ENCODE measurements at regions not wholly inside any gene's neighbourhood (a gene's known extent, or its start where the extent isn't known, plus 50 kb on each side); places are given as distances from the start of the nearest gene placed in this dataset.
"Not testable (repeated sequence)": the region's sequence is repeated elsewhere in the genome, so short reads cannot be mapped to it uniquely, and the experiment has no call there.

DNA sequence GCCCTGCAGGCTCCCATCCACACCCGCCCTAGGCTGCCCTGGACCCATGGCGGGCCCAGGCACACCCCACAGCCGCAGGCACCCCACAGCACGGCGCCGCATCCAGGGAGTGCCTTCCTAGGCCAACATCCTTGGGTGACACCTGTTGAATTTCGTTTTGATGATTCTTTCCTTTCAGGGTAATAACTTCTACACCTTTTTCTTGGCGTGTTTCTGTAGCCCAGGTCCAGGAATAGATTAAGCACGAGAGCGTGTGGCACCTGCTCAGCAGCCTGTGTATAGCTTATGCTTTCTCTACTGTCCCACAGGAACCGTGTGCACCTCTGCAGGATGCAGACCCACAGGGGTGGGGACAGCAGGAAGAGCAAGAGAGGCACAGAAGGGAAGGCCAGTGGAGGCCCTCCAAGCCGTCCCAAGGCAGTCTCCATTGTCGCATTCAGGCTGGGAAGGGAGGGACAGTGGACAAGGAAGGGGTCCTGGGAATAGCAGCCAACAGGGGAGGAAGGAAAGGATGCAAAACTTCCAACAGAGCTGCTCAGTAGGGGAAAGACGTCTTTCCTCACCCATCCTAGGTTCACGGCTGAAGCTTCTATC lies 118.1 kb upstream of the AFDN start:
- DNase-seq: no peak

DNA sequence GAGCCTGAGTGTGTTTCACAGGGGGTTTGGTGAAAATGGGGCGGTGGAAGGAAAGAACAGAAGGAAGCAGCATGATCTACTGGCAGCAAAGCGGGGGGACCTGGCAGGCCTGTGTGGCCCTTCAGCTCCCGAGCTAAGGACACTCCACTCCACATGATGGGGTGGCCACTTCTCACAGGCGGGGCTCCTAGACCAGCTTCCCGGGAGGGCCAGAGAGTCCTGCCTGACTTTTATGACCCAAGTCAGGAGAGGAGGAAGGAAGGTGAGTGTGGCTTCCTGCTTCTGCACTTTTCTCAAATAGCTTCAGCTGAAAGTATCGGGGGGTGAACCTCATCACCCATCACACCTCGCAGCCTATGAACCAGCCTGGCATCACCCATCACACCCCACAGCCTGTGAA lies 117.5 kb upstream of the AFDN start:
- no peak for DNase-seq

DNA sequence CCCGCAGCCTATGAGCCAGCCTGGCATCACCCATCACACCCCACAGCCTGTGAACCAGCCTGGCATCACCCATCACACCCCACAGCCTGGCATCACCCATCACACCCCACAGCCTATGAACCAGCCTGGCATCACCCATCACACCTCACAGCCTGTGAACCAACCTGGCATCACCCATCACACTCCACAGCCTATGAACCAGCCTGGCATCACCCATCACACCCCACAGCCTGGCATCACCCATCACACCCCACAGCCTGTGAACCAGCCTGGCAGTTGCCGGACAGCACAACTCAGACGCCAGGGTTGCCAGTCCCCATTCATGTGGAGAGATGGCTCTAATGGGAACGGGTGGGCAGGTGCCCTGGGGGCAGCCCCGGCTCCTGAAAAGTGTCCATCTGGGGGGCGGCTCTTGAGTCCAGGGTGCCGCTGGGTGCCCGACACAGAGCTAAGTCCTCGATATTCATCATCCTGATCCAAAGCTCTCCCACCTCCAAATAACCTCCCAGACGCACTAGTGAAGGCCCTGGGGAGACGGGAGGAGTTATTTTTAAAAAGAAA lies 116.9 kb upstream of the AFDN start:
- not testable (repeated sequence) for DNase-seq

DNA sequence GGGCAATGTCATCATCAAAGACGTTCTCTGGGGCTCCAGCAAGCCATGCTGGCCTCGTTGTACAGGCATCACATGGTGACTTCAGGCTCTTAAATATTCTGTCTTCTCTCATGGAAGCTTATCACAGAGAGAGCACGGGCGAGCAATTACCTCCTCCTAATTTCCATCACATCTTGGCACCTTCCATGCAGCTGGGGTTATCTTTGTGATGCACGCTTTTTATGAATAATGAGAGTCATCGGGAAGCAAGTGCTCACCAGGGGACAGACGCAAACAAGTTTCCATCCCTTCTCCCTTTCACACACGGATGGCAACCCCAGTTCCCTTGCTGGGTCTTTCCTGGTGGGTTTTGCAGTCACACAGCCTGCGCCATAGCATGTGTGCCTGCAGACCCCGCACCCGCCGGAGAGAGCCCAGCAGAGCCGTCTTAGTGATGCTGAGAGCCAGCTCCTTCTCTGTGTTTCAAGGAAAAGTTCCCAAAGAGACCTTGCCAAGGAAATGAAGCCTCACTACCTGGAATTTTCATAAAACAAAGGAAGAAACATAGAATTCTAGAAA lies 116.3 kb upstream of the AFDN start:
- no peak for DNase-seq

- no peak for DNase-seq
Observed at GRCh38 chr6:167711211-167711610, 115.5 kb upstream of the AFDN start.

GRCh38 chr6:167711768-167712730 lies 114.7 kb upstream of the AFDN start:
- DNase-seq: no peak

GRCh38 chr6:167712731-167713475 lies 113.8 kb upstream of the AFDN start:
- no peak for DNase-seq

GRCh38 chr6:167714152-167714551 lies 112.6 kb upstream of the AFDN start:
- DNase-seq: no peak

- DNase-seq: no peak
Observed at GRCh38 chr6:167717455-167717854, 109.3 kb upstream of the AFDN start.

DNA sequence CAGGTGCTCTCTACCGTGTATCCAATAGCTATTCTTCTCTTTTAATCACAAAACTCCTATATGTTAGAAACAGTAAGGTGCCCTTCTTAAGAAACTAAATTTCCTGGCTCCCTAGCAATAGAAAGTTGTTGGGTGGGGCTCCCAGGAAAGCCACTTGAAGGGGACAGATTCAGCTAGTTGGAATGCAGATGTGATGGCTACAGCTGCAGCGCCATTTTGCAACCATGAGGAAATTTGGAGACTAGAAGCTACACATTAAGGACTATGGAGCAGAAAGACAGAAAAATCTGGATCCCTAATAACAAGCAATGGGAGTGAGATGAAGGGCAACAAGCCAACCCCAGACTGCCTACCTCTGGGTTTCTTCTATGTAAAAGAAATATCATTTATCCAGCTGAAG lies 108.8 kb upstream of the AFDN start:
- no peak for DNase-seq

- no peak for DNase-seq
Observed at GRCh38 chr6:167719920-167720319, 106.8 kb upstream of the AFDN start.

DNA sequence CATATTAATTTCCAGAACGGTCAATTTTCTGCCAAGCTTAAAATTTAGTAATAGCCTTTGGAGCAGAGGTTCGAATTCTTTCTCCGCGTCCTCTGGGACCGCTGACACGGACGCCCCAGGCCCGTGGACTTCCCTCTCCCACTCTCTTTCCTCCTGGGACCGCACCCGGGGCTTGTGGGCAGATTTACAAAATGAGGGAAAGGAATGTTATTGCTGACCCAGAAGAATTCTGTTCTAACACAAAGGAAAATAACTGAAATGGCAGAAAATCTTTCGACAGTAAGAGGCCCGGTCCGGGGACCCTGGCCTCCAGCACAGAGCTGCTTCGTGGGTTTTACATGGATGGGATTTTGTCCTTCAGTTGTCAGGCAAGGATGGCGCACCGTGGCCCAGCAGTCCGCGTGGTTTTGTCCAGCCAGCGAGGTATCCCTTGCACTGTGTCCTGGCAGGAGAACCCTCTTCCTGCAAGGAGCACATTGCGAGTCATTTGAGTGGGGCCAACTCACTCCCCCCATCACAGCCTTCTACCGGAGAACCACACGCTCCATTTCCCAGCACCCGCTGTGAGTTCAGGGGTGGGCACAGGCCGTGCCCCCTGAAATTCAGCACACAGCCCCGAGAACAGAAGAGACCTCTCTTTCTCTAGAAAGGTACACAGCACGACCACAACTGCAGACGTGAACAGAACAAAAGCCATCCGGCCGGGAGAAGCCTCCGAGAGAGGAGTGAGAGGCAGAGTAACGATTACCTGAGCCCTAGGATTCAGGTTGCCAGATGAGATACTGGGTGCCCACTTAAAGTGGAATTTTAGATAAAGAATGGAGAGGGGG lies 106.0 kb upstream of the AFDN start:
- no peak for DNase-seq

- DNase-seq: no peak
Observed at GRCh38 chr6:167721291-167721690, 105.4 kb upstream of the AFDN start.

DNA sequence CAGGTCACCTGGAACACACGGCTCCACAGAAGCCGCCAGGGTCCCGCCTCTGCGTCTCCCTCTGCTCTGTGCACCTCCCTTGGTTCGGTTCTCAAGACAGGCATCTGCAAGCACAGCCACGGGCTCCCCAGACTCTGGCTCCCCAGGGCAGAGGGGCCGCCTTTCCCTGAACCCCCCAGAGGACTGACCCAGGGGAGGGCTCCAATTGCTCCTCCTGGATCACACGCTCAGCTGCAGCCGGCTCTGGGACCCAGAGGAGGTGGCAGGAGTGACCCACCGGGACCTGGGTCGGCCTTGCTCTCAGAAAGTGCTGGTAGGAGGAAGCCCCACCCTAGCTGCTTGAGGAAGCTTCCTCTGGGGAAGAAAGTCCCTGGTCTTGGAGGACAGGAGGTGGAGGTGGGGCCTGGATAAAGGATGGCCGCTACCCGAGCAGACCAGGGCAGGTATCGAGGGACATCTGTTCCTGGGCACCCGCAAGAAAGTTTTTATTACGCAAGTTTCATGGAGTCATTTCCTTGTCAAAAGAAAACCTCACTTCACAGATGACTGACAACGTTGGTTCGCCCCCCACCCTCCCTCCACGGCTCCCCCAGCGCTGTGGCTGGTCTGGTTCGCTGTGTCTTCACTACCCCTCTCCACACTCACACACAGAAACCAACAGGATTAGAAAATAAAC lies 103.9 kb upstream of the AFDN start:
- no peak for DNase-seq

DNA sequence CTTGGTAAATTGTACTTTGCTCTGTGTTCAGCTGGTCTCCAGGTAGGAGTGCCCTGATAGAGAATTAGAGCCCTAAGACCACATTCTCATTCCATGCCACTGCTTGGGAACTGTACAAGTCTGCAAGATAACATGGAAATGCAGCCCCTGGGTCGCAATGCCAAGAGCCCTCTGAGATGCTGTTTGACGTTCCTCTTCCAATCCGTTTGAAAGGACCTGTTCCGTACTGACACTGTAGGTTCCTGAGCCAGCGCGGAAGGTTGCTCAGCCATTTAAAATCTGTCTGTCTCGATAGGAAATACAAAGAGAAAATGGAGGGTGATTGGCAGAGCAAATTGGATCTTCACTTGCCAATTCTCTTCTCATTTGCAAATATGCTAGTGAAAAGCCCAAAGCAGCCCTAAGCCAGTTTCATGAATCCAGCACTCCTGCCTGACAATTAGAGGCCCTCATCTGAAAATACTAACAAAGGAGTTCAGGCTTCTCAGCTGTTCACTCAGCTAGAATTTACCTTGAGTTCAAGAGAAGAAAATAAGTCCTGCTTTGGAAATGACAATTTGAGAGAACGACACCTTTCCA lies 100.6 kb upstream of the AFDN start:
- DNase-seq: no peak

DNA sequence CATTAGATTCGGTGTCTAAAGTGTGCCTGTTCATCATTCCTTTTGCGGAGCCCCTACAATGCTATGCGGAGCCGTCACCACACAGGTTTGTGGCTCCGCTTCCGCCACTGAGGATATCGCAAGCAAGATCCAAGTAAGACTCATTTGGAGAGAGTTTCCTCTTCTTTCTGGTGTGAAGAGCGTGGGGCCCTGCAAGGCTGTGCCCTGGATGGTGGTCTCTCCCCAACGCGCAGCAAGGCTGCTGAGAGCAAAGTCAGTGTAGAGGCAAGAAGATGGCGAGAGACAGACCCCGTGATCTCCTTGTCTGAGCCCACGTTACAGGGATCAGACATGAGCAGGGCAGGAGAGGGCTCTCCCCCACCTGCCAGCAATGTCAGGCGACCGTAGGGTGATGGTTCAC lies 96.3 kb upstream of the AFDN start:
- no peak for DNase-seq

DNA sequence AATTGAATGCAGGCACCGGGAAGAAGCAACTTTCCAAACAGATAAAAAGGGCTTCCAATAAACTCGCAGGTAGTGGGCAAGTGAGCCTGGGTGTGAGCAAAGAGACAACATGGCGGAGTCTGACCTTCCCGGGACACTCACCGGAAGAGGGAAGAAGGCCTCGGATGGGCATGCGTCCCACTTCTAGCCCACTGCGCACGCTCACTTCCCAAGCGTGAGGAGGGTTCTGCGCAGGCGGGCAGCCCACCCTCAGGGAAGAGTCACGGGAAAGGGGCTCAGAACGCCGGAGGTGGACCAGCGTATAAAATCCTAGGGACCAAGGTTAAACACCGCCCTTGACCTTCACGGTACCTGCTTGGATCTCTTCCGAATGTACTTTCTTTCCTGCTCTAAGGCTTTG lies 95.5 kb upstream of the AFDN start:
- no peak for DNase-seq

DNA sequence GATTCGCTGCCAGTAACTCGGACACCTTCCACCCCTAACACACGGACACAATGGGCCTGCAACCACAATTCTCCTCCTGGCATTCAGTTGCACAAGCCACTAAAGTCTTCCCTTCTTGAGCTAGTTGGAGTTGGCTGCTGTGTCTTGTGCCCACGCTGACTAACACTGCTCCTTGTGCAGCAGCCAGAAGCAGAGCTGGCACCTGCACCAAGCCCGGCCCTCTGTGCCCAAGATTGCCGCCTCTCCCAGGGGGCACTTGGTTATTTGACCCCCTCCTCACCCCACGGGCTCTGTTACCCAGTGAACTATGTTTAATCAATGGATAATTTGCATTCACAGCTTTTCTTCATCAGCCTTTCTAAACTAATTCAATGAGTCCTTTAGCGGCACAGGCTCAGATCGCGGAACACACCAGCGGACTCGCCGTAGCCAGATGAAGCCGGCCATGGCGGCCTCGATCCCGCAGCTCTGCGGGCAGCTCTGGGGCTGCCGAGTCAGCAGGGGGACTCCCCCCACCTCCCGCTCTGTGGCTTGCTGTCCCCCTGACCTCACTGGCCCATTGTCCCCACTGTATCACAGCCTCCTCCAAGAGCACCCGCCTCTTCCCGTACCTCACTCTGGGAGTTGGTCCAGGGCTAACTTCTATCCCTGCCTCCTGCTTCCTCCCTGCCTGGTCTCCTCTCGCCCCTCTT lies 94.8 kb upstream of the AFDN start:
- peak in 22 of 51 donors; percentile 11 to 65 (median 45) for DNase-seq

Data from hypothalamus (tissue), 51 donors.